Testis (tissue), 2 donors: ENCODE measurements at regions not wholly inside any gene's neighbourhood (a gene's known extent, or its start where the extent isn't known, plus 50 kb on each side); places are given as distances from the start of the nearest gene placed in this dataset.

Experiments used
- CTCF ChIP-seq, 3 experiments: fragments of 450-650 bp in 2 of 3; fragments of 200-600 bp in 1 of 3; sonication (generic) in 1 of 3; IDR thresholded peaks; one replicate each; pipeline ENCODE4 v1.5.1; 2016 to 2019; ENCODE audit warnings: antibody characterized with exemption in 3 of 3, mild to moderate bottlenecking in 2 of 3, moderate library complexity in 1 of 3
- POLR2A ChIP-seq: fragments of 450-650 bp; IDR thresholded peaks from one replicate; pipeline ENCODE4 v1.6.1; 2017; ENCODE audit warnings: antibody characterized with exemption, mild to moderate bottlenecking, moderate library complexity

- no peak for TF ChIP-seq CTCF (IDR thresholded peaks at IDR 0.05)
- TF ChIP-seq POLR2A: no peak
These were observed 335.1 kb downstream of the IZUMO3 start for GRCh38 chr9:24210641-24211040.
